Posterior vena cava (tissue), 2 donors: ENCODE measurements at regions not wholly inside any gene's neighbourhood (a gene's known extent, or its start where the extent isn't known, plus 50 kb on each side); places are given as distances from the start of the nearest gene placed in this dataset.

Experiments used
- DNase-seq: peaks from one replicate; pipeline ENCODE4 v3.0.0-alpha.2; 2020; ENCODE audit warnings: low spot score
- intact Hi-C, 2 donors: fragments of 100-400 bp; cut with DNase I; formaldehyde crosslinking; loops; one replicate each; pipeline versions ENCODE4 v1.14.1 to v1.14.2; 2022 to 2023
- donor health status: DM: yes; HTN: yes; CAD: no.
- donor health status: DM: yes; HTN: yes; CAD: no.

DNA sequence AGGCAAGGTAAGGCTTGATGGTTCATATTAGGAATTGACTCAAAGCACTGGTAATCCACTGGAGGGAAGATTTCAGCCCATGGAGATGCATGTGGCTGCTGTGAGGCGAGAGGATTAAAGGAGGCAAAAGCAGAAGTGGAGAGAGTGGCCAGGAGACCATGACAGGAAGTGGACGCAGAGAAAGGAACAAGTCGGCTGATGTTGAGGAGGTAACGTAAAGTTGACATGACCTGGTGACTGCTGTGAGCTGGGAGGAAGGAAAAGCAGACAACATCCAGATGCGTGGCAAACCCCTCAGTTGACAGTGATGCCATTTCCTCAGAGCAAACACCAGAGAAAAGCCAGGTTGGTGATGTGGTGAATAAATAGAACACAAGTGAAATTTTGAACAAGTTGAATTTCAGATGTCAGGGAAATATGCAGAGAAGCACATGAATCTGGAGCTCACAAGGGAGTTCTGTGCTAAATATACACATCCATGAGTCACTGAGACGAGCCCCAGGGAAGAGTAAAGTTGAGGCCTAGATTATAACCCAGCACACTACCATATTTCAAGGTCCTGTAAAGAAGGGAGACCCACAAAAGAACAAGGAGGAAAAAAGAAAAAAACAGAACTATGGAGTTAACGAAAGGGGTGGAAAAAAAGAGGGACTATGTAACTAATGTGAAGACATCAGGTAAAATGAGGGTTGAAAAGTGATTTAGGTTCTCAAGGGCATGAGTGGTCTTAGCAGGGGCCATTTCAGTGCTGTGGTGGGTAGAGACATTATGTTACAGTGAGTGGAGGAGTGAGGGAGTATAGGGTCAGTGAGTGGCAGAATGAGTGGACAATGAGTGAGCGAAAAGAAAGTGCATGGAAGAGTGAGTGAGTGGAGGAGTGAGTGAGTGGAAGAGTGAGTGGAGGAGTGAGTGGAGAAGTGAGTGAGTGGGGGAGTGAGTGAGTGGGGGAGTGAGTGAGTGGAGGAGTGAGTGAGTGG is 61.6 kb upstream of the GZMB start:
- intact Hi-C loops = loop anchor here in 1 of 2 donors (5.0 kb wide), 1 partner anchor 1047 kb away; no protein-coding TSS in a partner anchor
- DNase-seq = no peak

- DNase-seq = no peak
- intact Hi-C loops = loop anchor here in 1 of 2 donors (5.0 kb wide), 1 partner anchor 1048 kb away; no protein-coding TSS in a partner anchor
These were observed 60.7 kb upstream of the GZMB start for GRCh38 chr14:24694680-24695079.

DNA sequence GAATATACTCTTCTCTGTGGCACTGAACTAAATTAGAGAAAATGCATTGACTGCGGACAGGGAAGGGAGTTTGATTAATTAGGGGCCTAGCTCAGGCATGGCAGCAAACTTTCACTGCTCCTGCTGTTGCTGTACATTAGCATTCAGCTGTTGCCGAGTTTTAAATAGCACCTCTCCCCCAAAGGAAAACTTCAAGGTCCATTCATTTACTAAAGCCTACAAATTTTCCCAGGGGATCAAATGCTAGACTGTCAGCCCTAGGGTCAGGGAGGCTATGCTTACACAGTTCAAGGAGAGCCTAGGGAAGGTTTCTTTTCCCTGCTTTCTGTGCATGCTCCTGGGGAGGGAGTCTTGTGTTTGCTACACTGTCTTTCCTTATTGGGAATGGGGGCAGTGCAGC is 60.0 kb upstream of the GZMB start:
- intact Hi-C loops = no loop called here
- no peak for DNase-seq

- no peak for DNase-seq
- intact Hi-C loops = no loop called here
These were observed 59.4 kb upstream of the GZMB start for GRCh38 chr14:24693353-24693737.

DNA sequence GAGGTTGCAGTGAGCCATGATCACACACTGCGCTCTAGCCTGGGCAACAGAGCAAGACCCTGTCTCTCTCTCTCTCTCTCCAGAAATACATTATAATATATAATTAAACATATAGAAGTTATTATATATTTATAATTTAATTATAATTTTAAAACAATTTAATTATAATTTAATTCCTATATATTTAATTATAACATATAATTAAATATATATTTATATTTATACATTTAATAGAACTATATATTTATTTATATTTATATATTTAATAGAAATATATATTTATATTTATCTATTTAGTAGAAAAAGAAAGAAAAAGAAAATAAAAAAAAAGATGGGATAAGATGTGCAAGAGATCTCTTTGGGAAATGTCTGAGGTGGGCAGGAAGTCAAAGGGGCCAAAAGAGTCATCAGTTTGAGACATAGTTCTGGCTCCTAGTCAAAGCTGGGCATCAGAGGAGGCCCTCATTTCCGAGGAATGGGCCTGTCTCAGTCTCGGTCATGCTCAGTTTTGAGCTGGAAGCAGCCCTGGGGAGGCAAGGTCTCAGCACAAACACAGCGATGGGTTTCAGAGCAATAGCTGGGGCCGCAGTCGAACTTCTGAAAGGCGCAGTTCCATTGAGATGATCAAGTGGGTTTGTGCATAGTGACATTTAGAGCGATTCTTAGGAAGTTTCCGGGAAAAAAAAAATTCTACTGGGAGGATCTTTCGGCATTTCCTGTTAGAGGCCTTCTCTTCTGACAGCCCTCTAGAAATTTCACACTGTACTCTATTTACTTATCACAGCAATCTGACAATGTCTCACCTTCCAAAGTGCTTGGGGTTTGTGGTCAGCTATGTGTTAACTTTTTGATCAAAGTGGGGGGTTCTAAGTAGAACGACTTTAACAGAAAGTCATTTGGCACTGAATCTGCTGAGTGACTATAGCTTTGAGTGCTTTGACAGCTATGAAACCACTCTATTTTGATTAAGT is 58.7 kb upstream of the GZMB start:
- DNase-seq = no peak

GRCh38 chr14:24690492-24690891 is 56.5 kb upstream of the GZMB start:
- no peak for DNase-seq
- intact Hi-C loops = no loop called here

More for the DNA sequence above, 58.7 kb upstream of the GZMB start:
- intact Hi-C loops = no loop called here

DNA sequence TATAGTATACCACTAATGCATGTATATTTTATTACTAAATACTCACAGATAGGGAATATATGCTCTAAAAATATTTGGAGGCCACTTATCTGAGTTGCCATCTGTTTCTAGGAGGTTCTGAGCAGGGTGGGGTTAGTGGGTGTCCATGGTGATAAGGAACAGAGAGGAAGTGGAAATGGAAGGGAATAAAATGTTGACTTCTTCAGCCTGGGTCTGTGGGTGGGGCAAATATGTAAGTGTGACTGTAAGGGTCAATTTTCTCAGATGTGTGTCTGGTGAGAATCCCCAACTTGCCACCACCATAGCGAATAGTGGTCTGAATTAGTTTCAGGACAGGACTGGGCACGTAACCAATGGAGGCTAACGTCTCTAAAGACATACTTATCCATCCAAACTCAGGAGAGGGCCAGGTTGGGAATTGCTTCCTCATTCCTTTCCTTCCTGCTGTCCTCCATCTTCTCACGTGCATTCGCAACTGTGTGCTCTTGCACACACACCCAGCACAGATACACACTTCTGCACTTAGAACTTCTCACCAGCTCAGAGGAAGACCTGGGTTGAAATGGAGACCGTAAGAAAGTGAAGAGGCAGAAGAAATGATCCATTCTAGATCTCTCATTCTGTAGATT is 54.2 kb upstream of the GZMB start:
- intact Hi-C loops = no loop called here
- no peak for DNase-seq
